Mammary epithelial cell (primary cell): ENCODE measurements at regions not wholly inside any gene's neighbourhood (a gene's known extent, or its start where the extent isn't known, plus 50 kb on each side); places are given as distances from the start of the nearest gene placed in this dataset.

Experiments used
- CTCF ChIP-seq, 2 donors: IDR thresholded peaks in 1 of 2; conservative IDR thresholded peaks in 1 of 2; 2 replicates each; pipeline ENCODE4 v1.5.1; 2011 to 2012; ENCODE audit warnings: inconsistent platforms in 2 of 2, low read length in 2 of 2, mild to moderate bottlenecking in 2 of 2, control low read depth in 1 of 2, low read depth in 1 of 2; ENCODE audit not compliant: insufficient read depth in 1 of 2; ENCODE audit errors: extremely low read depth in 1 of 2
- EZH2 ChIP-seq: IDR thresholded peaks from 2 replicates; pipeline ENCODE4 v1.6.1; 2012; ENCODE audit warnings: low read length, inconsistent platforms, borderline replicate concordance

DNA sequence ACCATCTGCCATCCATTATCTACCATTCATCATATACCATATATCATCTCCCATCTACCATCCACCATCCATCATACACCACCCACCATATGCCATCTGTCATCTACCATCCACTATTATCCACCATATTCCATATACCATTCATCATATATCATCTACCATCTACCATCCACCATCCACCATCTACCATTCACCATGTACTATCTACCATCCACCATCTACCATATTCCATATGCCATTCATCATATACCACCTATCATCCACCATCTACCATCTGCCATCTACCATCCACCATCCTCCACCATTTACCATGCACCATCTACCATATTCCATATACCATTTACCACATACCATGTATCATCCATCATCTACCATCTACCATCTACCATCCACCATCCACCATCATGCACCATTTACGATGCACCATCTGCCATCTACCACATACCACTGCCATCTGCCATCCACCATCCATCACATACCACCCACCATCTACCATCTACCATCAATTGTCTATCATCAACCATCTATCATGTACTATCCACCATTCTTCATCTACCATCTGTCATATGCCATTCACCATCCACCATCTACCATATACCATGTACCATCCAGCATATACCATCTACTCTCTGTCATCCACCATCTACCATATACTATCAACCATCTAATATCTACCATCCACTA, 50.6 kb upstream of the RAB4A start:
- no peak for TF ChIP-seq CTCF (conservative IDR thresholded peaks at IDR 0.05 in 1 of 2, IDR thresholded peaks at IDR 0.05 in 1 of 2; ENCODE audit: extremely low read depth in 1 of 2, insufficient read depth in 1 of 2, low read depth in 1 of 2, low read length in 2 of 2)
- TF ChIP-seq EZH2 = no peak
